GM18502 (cell line): ENCODE measurements at regions not wholly inside any gene's neighbourhood (a gene's known extent, or its start where the extent isn't known, plus 50 kb on each side); places are given as distances from the start of the nearest gene placed in this dataset.

ENCODE experiments used
- ATAC-seq: cut with Tn5 transposase; IDR thresholded peaks from one replicate; pipeline ENCODE4 v1.9.1; 2021; ENCODE audit warnings: mild to moderate bottlenecking; ENCODE audit not compliant: unreplicated experiment, poor library complexity

- no peak for ATAC-seq
Measured at GRCh38 chr18:41569867-41570266, 385.2 kb upstream of the PIK3C3 start.

DNA sequence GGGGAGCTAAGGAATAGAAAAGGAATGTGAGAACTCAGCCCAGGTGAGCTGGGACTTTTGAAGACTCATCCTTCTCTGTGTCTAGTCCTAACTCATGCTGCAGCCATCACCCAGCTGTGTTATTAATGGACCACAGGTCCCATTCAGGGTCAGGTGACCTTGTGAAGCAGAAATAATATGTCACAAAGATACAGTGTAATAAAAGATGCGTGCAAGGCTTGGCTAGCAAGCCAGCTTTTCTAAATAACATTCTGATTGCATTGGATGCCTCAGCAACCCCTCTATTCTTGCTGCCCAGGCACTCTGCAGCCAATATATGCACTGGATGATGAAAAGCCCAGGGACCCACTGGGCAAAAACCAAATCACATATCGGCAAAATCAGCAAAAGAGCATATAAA is 393.1 kb upstream of the PIK3C3 start:
- ATAC-seq, result no peak

DNA sequence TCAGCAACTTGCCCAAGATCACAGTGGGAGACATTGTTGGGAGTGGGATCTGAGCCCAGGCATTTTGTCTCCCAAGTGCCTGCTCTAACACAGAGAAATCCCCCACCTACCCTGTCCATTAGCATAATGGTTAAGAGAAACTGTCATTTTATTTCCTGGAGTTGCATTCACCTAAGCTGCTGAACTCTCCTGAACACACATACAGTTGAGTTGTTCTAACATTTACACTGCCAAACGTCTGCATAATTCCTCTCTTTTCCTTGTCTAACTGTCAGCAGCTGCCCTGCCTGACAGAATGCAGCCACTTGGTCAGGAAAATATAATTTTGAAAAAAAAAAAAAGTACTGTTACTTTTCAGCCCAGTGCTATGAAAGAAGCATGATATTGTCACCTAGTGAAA is 396.3 kb upstream of the PIK3C3 start:
- ATAC-seq, result no peak

GRCh38 chr18:41553716-41554115 is 401.3 kb upstream of the PIK3C3 start:
- no peak for ATAC-seq

DNA sequence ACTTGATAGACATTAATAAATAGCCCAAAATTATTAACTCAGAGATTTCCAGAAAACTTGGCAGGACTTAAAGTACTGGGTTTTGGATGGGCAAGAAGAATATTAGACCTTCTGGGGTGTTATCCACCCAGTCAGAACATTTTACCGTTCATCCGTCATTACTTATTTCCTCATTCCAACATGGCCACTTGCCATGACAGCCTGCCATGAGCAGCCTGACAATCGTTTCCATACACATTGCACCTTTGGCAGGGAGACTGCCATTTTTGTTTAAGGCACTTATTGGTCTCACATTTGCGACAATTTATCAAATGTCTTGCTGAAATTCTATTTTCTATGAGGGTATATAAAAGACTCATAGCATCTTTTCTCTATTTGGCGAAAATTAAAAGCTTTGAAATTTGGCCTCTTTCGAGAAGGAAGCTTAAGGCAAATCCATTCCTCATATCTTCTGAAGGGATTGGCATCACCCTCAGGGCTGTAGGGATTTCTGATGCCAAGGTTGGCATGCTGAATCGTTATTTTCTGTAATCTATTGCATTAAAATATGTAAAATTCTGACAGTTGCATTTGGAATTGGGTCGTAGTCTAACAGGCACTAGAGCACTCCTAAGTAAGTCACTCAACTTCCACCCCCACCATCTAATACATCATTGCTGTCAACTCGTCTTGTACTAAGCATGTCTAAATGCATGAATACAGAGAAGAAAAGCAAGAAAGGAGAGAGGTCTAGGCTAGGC is 406.3 kb upstream of the PIK3C3 start:
- no peak for ATAC-seq

DNA sequence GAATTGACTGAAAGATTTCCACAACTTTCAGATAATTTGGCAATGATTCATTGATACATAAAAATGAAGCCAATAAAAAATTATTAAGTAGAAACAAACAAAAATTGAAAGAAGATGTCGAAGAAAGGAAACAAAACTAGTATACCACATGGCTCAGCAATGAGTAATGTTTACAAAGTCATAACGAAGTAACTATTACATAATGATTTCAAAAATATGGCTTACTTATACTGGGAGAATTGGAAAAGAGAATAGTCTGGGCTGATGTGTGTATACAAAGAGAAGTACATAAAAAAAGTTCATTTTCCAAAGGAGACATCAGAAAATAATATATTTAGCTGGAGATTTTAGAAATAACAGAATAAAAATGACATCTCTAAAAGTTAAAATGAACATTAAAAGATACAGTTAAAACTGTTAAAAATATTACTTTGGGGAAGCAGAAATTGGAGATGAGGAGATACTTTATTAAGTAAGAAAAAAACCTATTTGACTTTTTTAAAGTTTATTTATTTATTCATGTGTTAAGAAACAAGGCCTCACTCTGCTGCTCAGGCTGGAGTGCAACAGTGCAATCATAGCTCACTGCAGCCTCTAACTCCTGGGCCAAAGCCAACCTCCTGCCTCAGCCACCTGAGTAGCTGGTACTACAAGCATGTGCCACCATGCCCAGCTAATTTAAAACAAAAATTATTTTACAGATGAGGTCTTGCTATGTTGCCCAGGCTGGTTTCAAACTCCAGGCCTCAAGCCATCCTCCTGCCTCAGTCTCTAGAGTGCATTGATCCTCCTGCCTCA is 409.7 kb upstream of the PIK3C3 start:
- no peak for ATAC-seq

- no peak for ATAC-seq
Measured at GRCh38 chr18:41543815-41544214, 411.2 kb upstream of the PIK3C3 start.

GRCh38 chr18:41540237-41540871 is 414.7 kb upstream of the PIK3C3 start:
- no peak for ATAC-seq

DNA sequence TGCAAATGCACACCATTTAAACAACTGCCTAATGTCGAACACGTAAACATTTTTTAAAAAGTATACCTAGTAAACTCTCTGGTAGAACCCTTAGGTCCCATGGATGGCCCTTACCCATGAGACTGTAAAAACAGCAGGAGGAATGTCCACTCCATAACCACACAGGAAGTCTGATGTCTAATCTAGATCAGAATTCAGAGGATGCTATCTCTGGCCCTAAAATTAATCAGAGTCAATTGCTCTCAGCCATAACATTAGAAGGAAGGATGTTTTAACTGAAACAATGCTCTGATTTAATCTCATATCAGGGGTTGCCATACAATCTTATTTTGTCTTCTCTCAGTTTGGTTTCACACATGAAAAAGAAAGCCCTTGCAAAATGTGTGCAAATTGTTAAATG is 416.3 kb upstream of the PIK3C3 start:
- ATAC-seq, result no peak

DNA sequence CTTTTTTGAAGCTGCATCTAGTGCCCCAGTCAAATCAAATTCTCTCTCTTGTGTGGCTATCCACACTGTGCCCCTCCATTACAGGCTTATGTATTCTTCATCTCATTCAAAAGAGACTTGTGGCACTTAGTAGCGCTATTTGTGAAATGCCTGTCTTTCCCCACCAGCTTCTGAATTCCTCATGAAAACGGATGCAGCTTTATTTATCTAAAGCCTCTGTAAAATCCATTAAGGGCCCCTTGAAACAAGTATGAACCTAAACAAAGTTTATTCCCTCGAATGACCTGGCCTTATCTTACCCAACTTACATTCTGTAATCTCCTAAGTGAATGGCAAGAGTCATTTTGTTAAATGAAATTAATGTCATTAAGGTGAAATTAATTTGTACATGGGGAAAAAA is 417.4 kb upstream of the PIK3C3 start:
- ATAC-seq, result no peak

DNA sequence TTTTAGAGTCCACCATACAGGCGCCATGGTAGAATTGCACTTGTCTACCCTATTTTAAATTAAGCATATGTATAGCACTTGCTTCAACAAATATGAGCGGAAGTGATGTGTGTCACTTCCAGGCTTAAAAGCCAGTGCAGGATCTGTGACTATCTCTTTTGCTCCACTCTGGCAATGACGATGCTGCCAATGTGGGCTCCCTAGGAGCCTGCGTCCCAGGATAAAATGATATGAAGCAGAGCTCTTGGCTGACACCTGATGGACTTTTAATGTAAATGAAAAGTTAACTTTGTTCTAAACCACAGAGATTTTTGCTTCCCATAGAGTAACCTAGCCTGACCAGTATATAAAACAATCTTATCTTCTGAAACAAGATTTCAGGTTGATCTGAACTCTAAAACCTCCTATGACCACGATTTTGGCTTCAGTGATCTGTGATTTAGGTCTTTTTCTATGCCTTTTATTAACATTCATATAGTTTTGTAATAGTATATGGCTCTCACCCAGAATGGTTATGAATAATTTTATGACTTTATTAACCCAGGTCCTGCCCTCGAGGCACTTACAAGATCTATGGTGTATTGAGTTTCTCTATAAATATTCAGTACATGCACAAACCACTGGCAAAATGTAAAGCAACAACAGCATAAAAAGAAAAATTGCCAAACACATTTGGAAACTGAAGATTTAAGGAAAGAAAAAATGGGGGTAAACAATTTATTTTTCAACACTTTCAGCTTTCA is 422.5 kb upstream of the PIK3C3 start:
- no peak for ATAC-seq

DNA sequence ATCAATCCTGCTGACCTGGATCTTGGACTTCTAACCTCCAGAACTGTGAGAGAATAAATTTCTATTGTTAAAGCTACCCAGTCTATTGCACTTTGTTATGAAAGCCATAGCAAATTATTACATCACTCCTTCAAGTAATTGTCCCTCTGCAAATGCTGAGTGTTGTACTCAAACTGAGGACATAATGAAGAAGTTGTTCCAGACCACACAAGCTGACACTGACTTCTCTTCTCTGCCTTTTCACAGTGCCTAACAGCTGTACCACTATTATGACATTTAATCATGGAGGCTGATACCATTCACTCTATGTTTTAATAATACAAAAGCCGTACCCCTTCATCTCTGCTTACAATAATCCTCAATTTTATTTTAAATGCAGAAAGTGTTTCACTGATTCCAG is 424.1 kb upstream of the PIK3C3 start:
- no peak for ATAC-seq

DNA sequence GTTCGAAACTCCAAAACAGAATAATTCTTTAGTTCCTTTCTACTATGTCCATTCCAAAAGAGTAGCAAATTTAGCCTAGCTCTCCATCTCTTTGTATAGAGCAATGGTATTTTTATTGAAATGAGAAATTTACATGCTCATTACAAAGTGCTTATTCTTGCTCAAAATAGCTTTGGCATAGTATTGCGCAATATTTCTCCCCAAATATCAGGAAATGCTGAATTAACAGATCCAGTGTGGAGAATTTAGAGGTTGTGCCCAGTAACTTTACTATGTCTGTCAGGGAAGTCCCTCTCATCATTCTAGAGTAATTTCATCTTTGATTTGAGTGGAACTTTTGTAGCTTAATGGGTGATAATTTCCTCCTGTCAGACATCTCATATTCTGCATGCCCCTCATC is 425.9 kb upstream of the PIK3C3 start:
- no peak for ATAC-seq

- no peak for ATAC-seq
Measured at GRCh38 chr18:41526054-41526453, 429.0 kb upstream of the PIK3C3 start.

DNA sequence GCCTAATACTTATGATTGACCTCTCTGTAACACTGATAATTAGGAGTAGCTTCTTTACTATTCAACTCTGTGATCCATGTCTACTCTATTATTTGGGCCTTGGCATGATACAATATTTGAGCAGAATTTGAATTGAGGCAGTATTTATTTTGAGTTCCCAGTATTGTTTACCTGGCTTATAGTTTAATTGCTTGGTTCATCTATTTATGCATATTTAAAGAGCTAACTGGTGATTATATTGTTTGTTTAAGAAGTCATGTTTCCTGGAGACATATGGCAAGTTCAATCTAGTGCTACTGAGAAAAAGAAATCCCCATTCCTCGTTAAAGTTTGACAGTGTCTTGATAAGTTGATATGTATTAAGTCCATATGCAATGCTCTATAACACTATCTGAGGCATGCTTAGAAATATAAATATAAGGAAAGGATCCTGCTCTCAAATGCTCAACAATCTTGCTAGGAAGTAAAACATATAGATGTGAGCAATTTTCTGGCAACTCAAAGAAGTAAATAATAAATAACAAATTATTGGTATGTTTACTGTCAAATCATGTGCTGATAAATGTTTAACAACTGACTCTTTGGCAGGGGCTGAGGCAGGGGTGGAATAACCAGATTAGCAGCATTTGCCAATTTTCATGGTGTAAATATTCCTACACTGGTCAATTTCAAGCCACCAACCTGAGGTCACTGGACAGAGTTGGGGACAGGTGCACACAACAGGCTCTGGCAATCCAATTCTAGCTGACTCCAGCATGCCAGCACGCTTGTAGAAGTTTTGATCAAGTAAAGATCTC is 430.2 kb upstream of the PIK3C3 start:
- ATAC-seq, result no peak

- no peak for ATAC-seq
Measured at GRCh38 chr18:41517142-41517541, 437.9 kb upstream of the PIK3C3 start.

- no peak for ATAC-seq
Measured at GRCh38 chr18:41513438-41513837, 441.6 kb upstream of the PIK3C3 start.

DNA sequence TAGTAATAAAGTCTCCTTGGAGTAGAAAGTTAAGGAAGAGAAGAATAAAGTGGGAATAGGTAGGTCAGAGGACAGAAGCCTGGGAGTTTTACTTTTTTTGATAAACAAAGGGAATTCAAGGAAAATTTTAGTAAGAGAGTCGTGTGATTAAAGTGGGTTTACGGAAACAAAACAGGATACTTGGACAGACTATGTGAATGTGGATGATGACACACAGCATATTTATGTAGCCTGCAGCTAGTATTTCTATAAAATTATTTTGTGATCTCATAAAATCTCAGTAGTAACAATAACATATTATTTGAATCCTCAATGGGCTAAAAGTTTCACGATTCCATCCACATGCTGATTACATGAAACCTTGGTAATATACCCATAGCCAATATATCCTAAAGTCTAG is 450.7 kb upstream of the PIK3C3 start:
- no peak for ATAC-seq

DNA sequence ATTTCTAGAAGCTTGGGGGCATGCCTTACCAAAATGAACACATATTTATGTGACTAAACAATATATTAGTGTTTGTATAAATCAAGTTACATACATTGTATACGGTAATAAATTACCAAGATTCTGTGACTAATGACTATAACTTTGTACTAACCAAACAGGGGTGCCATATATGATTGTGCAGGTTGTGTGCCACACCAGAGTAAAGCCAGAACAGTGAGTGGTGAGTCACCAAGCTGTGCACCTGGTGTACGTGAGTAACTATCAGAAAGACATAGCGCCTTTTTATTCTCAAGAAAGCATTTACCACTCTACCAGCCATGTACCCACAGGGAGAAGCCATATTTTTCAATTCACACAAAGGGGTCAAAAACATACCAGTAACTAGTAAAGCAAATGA is 453.2 kb upstream of the PIK3C3 start:
- ATAC-seq, result no peak

DNA sequence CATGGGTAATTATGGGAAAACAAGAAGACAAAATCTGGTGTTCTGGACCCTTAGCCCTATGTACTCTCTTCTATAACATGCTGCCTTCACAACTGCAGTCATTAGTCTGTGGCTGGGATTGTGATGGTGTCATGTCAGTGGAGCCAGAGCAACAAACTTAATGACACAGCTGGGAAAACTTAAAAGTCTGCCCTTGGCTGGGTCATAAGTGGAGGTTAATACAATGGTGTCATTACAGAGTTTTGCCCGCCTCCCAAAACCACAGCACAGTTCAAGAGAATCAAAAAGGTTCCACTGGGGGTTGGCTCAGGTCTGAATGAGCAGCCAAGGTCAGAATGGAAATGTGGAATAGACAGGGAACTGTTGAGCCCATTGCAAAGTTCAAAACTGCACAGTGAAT is 455.7 kb upstream of the PIK3C3 start:
- ATAC-seq, result no peak
